ENCODE measurements at regions not wholly inside any gene's neighbourhood (a gene's known extent, or its start where the extent isn't known, plus 50 kb on each side); places are given as distances from the start of the nearest gene placed in this dataset.
"Not testable (repeated sequence)": the region's sequence is repeated elsewhere in the genome, so short reads cannot be mapped to it uniquely, and the experiment has no call there.

GRCh38 chr15:38745126-38745525, 180.5 kb upstream of the RASGRP1 start:
- Mint-ChIP-seq H3K9me3 (no peaks in the 10 kb centered on the region), H3K4me1 (ENCODE audit: low read depth) (no peaks in the 10 kb centered on the region), H3K27ac (no peak overlapping the region), H3K4me3 (no peak overlapping the region), H3K27me3 (ENCODE audit: low read depth) (peaks cover 24% of the 10 kb centered on the region), H3K36me3 (ENCODE audit: low read depth) (no peaks in the 10 kb centered on the region)

- Mint-ChIP-seq H3K27ac (no peak overlapping the region), H3K36me3 (ENCODE audit: low read depth) (no peaks in the 10 kb centered on the region), H3K27me3 (ENCODE audit: low read depth) (peaks cover 24% of the 10 kb centered on the region), H3K4me1 (ENCODE audit: low read depth) (no peaks in the 10 kb centered on the region), H3K9me3 (no peaks in the 10 kb centered on the region), H3K4me3 (no peak overlapping the region)
These were observed 181.0 kb upstream of the RASGRP1 start for GRCh38 chr15:38745626-38746025.

DNA sequence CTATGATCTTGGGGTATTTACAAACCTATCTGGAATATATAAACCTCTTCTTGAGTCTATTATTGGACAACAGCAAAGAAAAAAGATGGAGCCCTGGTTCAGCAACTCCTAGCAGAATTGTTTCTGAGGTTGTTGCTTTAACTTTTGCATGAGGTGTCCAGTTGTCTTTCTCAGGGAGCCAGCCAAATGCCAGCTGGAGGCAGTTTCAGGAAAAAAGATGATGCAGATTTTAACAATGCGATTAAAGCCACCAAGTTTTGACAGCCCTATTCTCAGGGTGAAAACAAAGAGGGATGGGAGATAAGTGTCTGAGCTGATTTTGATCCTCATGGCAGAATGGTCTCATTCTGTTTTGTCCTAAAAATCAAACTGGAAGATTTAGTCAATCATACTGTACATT, 181.6 kb upstream of the RASGRP1 start:
- Mint-ChIP-seq H3K27me3 (ENCODE audit: low read depth) (peaks cover 24% of the 10 kb centered on the region), H3K4me3 (no peak overlapping the region), H3K27ac (no peak overlapping the region), H3K9me3 (no peaks in the 10 kb centered on the region), H3K4me1 (ENCODE audit: low read depth) (no peaks in the 10 kb centered on the region), H3K36me3 (ENCODE audit: low read depth) (no peaks in the 10 kb centered on the region)

- Mint-ChIP-seq H3K27ac (no peak overlapping the region), H3K36me3 (ENCODE audit: low read depth) (no peaks in the 10 kb centered on the region), H3K9me3 (no peaks in the 10 kb centered on the region), H3K4me1 (ENCODE audit: low read depth) (no peaks in the 10 kb centered on the region), H3K27me3 (ENCODE audit: low read depth) (peaks cover 20% of the 10 kb centered on the region), H3K4me3 (no peak overlapping the region)
These were observed 184.1 kb upstream of the RASGRP1 start for GRCh38 chr15:38748710-38749109.

- no peaks in the 10 kb centered on the region for H3K4me1 Mint-ChIP-seq (ENCODE audit: low read depth)
- no peak overlapping the region for H3K4me3 Mint-ChIP-seq
- no peak overlapping the region for H3K27ac Mint-ChIP-seq
- no peaks in the 10 kb centered on the region for H3K36me3 Mint-ChIP-seq (ENCODE audit: low read depth)
- H3K9me3 Mint-ChIP-seq = no peaks in the 10 kb centered on the region
- peaks cover 30% of the 10 kb centered on the region for H3K27me3 Mint-ChIP-seq (ENCODE audit: low read depth)
These were observed 186.2 kb upstream of the RASGRP1 start for GRCh38 chr15:38750786-38751185.

GRCh38 chr15:38755718-38756117, 191.1 kb upstream of the RASGRP1 start:
- Mint-ChIP-seq H3K27ac (no peak overlapping the region), H3K4me1 (ENCODE audit: low read depth) (no peaks in the 10 kb centered on the region), H3K9me3 (no peaks in the 10 kb centered on the region), H3K27me3 (ENCODE audit: low read depth) (peaks cover 43% of the 10 kb centered on the region), H3K4me3 (no peak overlapping the region), H3K36me3 (ENCODE audit: low read depth) (no peaks in the 10 kb centered on the region)

DNA sequence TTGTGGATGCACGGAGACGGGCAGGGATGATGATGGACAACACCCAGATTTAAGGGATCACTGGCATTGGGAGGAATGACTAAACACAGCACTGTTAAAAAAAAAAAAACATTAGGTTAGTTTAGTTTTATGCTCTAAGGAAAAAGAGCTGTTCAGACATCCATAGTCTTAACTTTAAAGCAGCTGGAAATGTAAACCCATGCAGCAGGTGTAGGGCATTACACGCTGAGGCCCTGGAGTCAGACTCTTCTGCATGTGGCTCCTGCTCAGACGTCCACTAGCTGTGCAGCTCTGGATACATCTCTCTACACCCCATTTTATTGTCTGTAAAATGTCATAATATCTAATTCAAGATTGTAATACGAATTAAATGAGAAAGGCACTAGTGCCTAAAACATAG, 191.8 kb upstream of the RASGRP1 start:
- Mint-ChIP-seq H3K27me3 (ENCODE audit: low read depth) (peaks cover 43% of the 10 kb centered on the region), H3K36me3 (ENCODE audit: low read depth) (no peaks in the 10 kb centered on the region), H3K27ac (no peak overlapping the region), H3K4me3 (no peak overlapping the region), H3K4me1 (ENCODE audit: low read depth) (no peaks in the 10 kb centered on the region), H3K9me3 (no peaks in the 10 kb centered on the region)

DNA sequence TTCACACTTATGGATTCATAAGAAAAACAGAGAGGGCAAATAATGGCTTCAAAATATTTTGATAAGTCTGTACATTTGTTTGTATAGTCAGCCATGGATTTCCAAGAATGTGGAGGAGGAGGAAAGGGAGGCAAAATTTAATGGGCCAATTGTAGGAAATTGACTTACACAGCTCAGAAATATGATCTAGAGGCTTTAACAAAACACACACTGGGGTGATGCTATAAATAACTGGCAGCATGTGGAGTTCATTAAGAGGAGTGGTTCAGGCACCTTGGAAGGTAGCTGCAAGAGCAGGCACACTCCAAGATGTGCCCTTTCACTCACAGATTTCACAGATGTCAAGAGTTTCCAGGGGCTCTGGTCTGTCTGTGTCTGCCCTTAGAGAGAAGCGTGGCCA, 193.4 kb upstream of the RASGRP1 start:
- H3K4me1 Mint-ChIP-seq (ENCODE audit: low read depth) = no peaks in the 10 kb centered on the region
- no peak overlapping the region for H3K4me3 Mint-ChIP-seq
- H3K36me3 Mint-ChIP-seq (ENCODE audit: low read depth) = no peaks in the 10 kb centered on the region
- H3K9me3 Mint-ChIP-seq = no peaks in the 10 kb centered on the region
- peaks cover 43% of the 10 kb centered on the region for H3K27me3 Mint-ChIP-seq (ENCODE audit: low read depth)
- H3K27ac Mint-ChIP-seq = no peak overlapping the region

DNA sequence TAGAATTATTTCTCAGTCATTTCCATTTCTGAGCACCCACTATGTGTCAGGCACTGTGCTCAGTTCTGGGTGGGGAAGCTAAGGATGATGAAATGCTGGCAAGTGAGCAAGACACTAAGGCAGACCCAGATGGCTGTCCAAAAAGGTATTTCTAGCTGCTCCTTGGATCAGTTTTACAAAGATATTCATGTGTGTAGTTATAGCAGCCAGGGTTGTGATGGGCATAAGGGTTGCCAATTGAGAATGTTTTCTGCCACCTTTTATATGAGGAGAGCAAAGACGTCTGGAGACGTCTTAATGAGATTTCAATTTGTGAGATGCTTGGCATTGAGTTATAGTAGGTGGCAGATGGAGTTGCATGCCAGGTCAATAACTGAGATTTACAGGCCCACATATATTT, 197.1 kb upstream of the RASGRP1 start:
- peaks cover 18% of the 10 kb centered on the region for H3K27me3 Mint-ChIP-seq (ENCODE audit: low read depth)
- no peak overlapping the region for H3K27ac Mint-ChIP-seq
- no peaks in the 10 kb centered on the region for H3K9me3 Mint-ChIP-seq
- no peaks in the 10 kb centered on the region for H3K36me3 Mint-ChIP-seq (ENCODE audit: low read depth)
- no peak overlapping the region for H3K4me3 Mint-ChIP-seq
- H3K4me1 Mint-ChIP-seq (ENCODE audit: low read depth) = no peaks in the 10 kb centered on the region

DNA sequence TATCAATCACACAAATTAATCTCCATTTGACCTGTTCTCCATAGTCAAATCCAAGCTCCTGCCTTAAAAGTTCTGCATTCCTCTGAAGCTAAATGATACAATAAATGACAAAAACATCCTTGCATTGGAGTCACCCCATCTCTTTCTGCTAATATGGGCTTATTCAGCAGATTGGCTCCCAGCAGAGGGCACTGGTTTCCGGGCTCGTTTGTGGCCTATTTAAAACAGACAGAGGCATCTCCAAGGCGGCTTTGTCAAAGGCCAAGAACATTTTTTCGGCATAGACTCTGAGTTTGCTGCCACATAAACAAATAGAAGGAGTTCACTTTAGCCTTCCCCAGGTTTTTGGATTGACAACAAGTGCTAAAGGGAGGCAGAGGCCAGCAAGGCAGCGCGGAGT, 204.4 kb upstream of the RASGRP1 start:
- Mint-ChIP-seq H3K27ac (no peak overlapping the region), H3K27me3 (ENCODE audit: low read depth) (no peaks in the 10 kb centered on the region)

DNA sequence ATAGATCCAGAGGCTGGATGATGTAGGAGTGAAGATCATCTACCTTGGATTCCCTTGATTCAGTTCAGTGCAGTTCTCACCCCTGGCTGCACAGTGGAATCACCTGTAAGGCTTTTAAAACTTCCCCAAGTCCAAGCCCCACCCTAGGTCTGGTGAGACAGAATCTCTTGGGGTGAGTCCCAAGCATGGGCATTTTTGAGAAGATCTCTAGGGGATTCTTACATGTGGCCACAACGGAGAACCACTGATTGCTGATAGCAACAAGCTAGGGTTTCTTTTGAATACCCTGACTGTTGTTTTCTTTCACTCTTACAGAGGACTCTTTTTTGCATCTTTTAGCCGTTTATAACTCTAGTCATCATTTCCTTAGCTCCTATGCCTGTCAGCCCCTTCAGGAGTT, 204.9 kb upstream of the RASGRP1 start:
- no peak overlapping the region for H3K27ac Mint-ChIP-seq
- H3K4me3 Mint-ChIP-seq = no peak overlapping the region
- H3K4me1 Mint-ChIP-seq (ENCODE audit: low read depth) = no peaks in the 10 kb centered on the region
- peaks cover 3% of the 10 kb centered on the region for H3K9me3 Mint-ChIP-seq
- peaks cover 1% of the 10 kb centered on the region for H3K36me3 Mint-ChIP-seq (ENCODE audit: low read depth)
- no peaks in the 10 kb centered on the region for H3K27me3 Mint-ChIP-seq (ENCODE audit: low read depth)

More for the DNA sequence above, 204.4 kb upstream of the RASGRP1 start:
- H3K4me3 Mint-ChIP-seq = no peak overlapping the region
- H3K36me3 Mint-ChIP-seq (ENCODE audit: low read depth) = no peaks in the 10 kb centered on the region
- no peaks in the 10 kb centered on the region for H3K4me1 Mint-ChIP-seq (ENCODE audit: low read depth)
- H3K9me3 Mint-ChIP-seq = no peaks in the 10 kb centered on the region

DNA sequence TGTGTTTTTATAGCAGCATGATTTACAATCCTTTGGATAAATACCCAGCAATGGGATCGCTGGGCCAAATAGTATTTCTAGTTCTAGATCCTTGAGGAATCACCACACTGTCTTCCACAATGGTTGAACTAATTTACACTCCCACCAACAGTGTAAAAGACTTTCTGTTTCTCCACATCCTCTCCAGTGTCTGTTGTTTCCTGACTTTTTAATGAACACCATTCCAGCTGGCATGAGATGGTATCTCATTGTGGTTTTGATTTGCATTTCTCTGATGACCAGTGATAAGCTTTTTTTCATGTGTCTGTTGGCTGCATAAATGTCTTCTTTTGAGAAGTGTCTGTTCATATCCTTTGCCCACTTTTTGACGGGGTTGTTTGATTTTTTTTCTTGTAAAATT, 209.5 kb upstream of the RASGRP1 start:
- H3K9me3 Mint-ChIP-seq; H3K27me3 Mint-ChIP-seq (ENCODE audit: low read depth); H3K27ac Mint-ChIP-seq; H3K4me1 Mint-ChIP-seq (ENCODE audit: low read depth); H3K36me3 Mint-ChIP-seq (ENCODE audit: low read depth); H3K4me3 Mint-ChIP-seq: not testable (repeated sequence)

DNA sequence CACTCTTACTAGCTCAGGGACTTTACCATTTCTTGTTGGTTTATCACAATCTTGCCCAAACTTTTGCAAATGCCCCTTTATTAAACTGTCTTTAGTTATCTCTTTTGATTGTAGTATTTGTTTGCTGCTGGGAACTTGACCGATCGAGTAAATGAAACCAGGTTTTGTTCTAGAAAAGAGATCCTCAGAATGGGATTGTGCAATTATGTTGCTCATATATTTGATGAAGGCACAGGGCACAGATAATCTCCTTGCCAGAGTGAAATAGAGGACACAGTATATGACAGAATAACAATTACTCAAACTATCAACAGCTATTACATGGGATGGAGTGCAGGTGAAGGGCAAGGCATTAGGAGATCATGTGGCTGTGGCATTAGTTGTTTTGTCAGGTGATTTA, 216.6 kb upstream of the RASGRP1 start:
- peaks cover 12% of the 10 kb centered on the region for H3K27me3 Mint-ChIP-seq (ENCODE audit: low read depth)
- no peaks in the 10 kb centered on the region for H3K36me3 Mint-ChIP-seq (ENCODE audit: low read depth)
- no peaks in the 10 kb centered on the region for H3K9me3 Mint-ChIP-seq
- H3K4me1 Mint-ChIP-seq (ENCODE audit: low read depth) = no peaks in the 10 kb centered on the region
- no peak overlapping the region for H3K27ac Mint-ChIP-seq
- no peak overlapping the region for H3K4me3 Mint-ChIP-seq

- Mint-ChIP-seq H3K36me3 (ENCODE audit: low read depth) (no peaks in the 10 kb centered on the region), H3K4me3 (no peak overlapping the region), H3K4me1 (ENCODE audit: low read depth) (no peaks in the 10 kb centered on the region), H3K27me3 (ENCODE audit: low read depth) (peaks cover 6% of the 10 kb centered on the region), H3K9me3 (no peaks in the 10 kb centered on the region), H3K27ac (no peak overlapping the region)
These were observed 217.5 kb upstream of the RASGRP1 start for GRCh38 chr15:38782156-38782555.

DNA sequence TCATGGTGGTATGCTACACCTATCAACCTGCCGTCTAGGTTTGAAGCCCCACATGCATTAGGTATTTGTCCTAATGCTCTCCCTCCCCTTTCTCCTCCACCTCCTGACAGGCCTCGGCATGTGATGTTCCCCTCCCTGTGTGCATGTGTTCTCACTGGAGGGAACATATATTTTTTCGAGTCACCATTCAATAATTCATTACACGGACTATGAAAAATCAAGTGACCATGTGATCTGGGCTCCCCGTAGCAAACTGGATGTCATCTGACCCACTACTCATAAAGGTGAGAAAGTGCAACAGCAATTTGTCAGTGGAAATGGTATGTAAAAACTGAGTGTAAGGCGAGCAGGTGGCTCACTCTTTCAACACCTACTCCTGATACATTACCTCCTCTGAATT, 224.3 kb upstream of the RASGRP1 start:
- no peaks in the 10 kb centered on the region for H3K4me1 Mint-ChIP-seq (ENCODE audit: low read depth)
- H3K9me3 Mint-ChIP-seq = no peaks in the 10 kb centered on the region
- no peak overlapping the region for H3K4me3 Mint-ChIP-seq
- H3K27me3 Mint-ChIP-seq (ENCODE audit: low read depth) = peaks cover 6% of the 10 kb centered on the region
- H3K27ac Mint-ChIP-seq = no peak overlapping the region
- no peaks in the 10 kb centered on the region for H3K36me3 Mint-ChIP-seq (ENCODE audit: low read depth)

- H3K9me3 Mint-ChIP-seq = no peaks in the 10 kb centered on the region
- no peak overlapping the region for H3K27ac Mint-ChIP-seq
- no peak overlapping the region for H3K4me3 Mint-ChIP-seq
- peaks cover 6% of the 10 kb centered on the region for H3K27me3 Mint-ChIP-seq (ENCODE audit: low read depth)
- H3K36me3 Mint-ChIP-seq (ENCODE audit: low read depth) = no peaks in the 10 kb centered on the region
- no peaks in the 10 kb centered on the region for H3K4me1 Mint-ChIP-seq (ENCODE audit: low read depth)
These were observed 225.0 kb upstream of the RASGRP1 start for GRCh38 chr15:38789566-38789965.

Measured in T-helper 1 cell treated with Interleukin-12 subunit alpha and Interleukin-12 subunit beta and Interleukin-4 antibody, amounts not matched to agents 30 μg/mL and 1 μg/mL, for 36 hours (primary cell).